ENCODE measurements at regions not wholly inside any gene's neighbourhood (a gene's known extent, or its start where the extent isn't known, plus 50 kb on each side); places are given as distances from the start of the nearest gene placed in this dataset.

- Mint-ChIP-seq H3K36me3 (ENCODE audit: low read depth, unreplicated experiment) (peaks cover 11% of the 10 kb centered on the region), H3K4me3 (ENCODE audit: unreplicated experiment) (no peak overlapping the region), H3K4me1 (ENCODE audit: unreplicated experiment) (no peaks in the 10 kb centered on the region), H3K9me3 (ENCODE audit: unreplicated experiment) (peaks cover 15% of the 10 kb centered on the region), H3K27me3 (ENCODE audit: unreplicated experiment) (no peaks in the 10 kb centered on the region), H3K27ac (ENCODE audit: unreplicated experiment) (no peak overlapping the region)
- no peak for TF ChIP-seq CTCF (IDR thresholded peaks at IDR 0.05; ENCODE audit: unreplicated experiment)
- no peak for DNase-seq (ENCODE audit: low spot score)
Observed at GRCh38 chr6:40179496-40179895, 245.2 kb upstream of the MOCS1 start.

GRCh38 chr6:40177598-40177997 lies 243.3 kb upstream of the MOCS1 start:
- no peak overlapping the region for H3K27ac Mint-ChIP-seq (ENCODE audit: unreplicated experiment)
- TF ChIP-seq CTCF (IDR thresholded peaks at IDR 0.05; ENCODE audit: unreplicated experiment): no peak
- H3K4me3 Mint-ChIP-seq (ENCODE audit: unreplicated experiment): no peak overlapping the region
- H3K36me3 Mint-ChIP-seq (ENCODE audit: low read depth, unreplicated experiment): peaks cover 3% of the 10 kb centered on the region
- no peaks in the 10 kb centered on the region for H3K27me3 Mint-ChIP-seq (ENCODE audit: unreplicated experiment)
- no peak for DNase-seq (ENCODE audit: low spot score)
- H3K9me3 Mint-ChIP-seq (ENCODE audit: unreplicated experiment): no peaks in the 10 kb centered on the region
- H3K4me1 Mint-ChIP-seq (ENCODE audit: unreplicated experiment): no peaks in the 10 kb centered on the region

GRCh38 chr6:40176152-40176551 lies 241.9 kb upstream of the MOCS1 start:
- no peak overlapping the region for H3K4me3 Mint-ChIP-seq (ENCODE audit: unreplicated experiment)
- DNase-seq (ENCODE audit: low spot score): no peak
- no peaks in the 10 kb centered on the region for H3K36me3 Mint-ChIP-seq (ENCODE audit: low read depth, unreplicated experiment)
- no peak overlapping the region for H3K27ac Mint-ChIP-seq (ENCODE audit: unreplicated experiment)
- no peaks in the 10 kb centered on the region for H3K4me1 Mint-ChIP-seq (ENCODE audit: unreplicated experiment)
- no peaks in the 10 kb centered on the region for H3K9me3 Mint-ChIP-seq (ENCODE audit: unreplicated experiment)
- no peaks in the 10 kb centered on the region for H3K27me3 Mint-ChIP-seq (ENCODE audit: unreplicated experiment)
- TF ChIP-seq CTCF (IDR thresholded peaks at IDR 0.05; ENCODE audit: unreplicated experiment): no peak

GRCh38 chr6:40172272-40172671 lies 238.0 kb upstream of the MOCS1 start:
- H3K4me3 Mint-ChIP-seq (ENCODE audit: unreplicated experiment): no peak overlapping the region
- peaks cover 3% of the 10 kb centered on the region for H3K27me3 Mint-ChIP-seq (ENCODE audit: unreplicated experiment)
- H3K36me3 Mint-ChIP-seq (ENCODE audit: low read depth, unreplicated experiment): no peaks in the 10 kb centered on the region
- H3K27ac Mint-ChIP-seq (ENCODE audit: unreplicated experiment): no peak overlapping the region
- DNase-seq (ENCODE audit: low spot score): no peak
- no peak for TF ChIP-seq CTCF (IDR thresholded peaks at IDR 0.05; ENCODE audit: unreplicated experiment)
- no peaks in the 10 kb centered on the region for H3K9me3 Mint-ChIP-seq (ENCODE audit: unreplicated experiment)
- no peaks in the 10 kb centered on the region for H3K4me1 Mint-ChIP-seq (ENCODE audit: unreplicated experiment)

GRCh38 chr6:40171343-40171742 lies 237.1 kb upstream of the MOCS1 start:
- no peak overlapping the region for H3K4me3 Mint-ChIP-seq (ENCODE audit: unreplicated experiment)
- H3K4me1 Mint-ChIP-seq (ENCODE audit: unreplicated experiment): no peaks in the 10 kb centered on the region
- DNase-seq (ENCODE audit: low spot score): no peak
- no peaks in the 10 kb centered on the region for H3K36me3 Mint-ChIP-seq (ENCODE audit: low read depth, unreplicated experiment)
- no peak overlapping the region for H3K27ac Mint-ChIP-seq (ENCODE audit: unreplicated experiment)
- no peaks in the 10 kb centered on the region for H3K9me3 Mint-ChIP-seq (ENCODE audit: unreplicated experiment)
- H3K27me3 Mint-ChIP-seq (ENCODE audit: unreplicated experiment): peaks cover 3% of the 10 kb centered on the region
- no peak for TF ChIP-seq CTCF (IDR thresholded peaks at IDR 0.05; ENCODE audit: unreplicated experiment)
